ENCODE measurements at regions not wholly inside any gene's neighbourhood (a gene's known extent, or its start where the extent isn't known, plus 50 kb on each side); places are given as distances from the start of the nearest gene placed in this dataset.

DNA sequence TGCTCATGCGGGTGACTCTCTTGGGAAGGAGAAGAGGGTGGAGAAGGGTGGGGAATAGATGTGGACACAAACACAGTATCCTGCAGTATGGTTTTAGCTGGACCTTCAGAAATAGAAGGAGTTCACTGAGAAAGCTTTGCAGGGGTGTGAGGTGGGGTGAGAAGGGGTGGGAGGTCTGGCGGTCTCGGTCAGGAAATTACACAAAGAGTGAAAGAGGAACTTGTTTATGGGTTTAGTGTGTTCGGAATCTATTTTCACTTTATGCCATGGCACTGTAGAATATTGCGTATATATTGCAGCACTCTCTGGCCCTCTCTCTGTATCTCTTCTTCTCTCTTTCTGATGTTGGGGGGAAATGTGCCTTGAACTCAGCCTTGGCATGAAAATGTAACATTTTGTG, 148.2 kb upstream of the GOT2 start:
- no peak overlapping the region for H2AFZ ChIP-seq (ENCODE audit: control insufficient read depth, low read depth, low read length)
- H3K9me3 ChIP-seq (replicated peaks; ENCODE audit: control insufficient read depth, insufficient read depth, low read length), result no peaks in the 10 kb centered on the region
- H3K4me1 ChIP-seq (ENCODE audit: control insufficient read depth, insufficient read depth, low read length), result peaks cover 5% of the 10 kb centered on the region; the same call in 1 of the 2 replicates
- SMC1A ChIA-PET (ENCODE audit: uncharacterized antibody, unreplicated experiment), result interaction anchor here (0.8 to 7.9 kb wide), 11 partner anchors 10 to 174 kb away, joined by 3 to 124 read pairs (median 3); no protein-coding TSS in a partner anchor
- WGBS (ENCODE audit: insufficient coverage, insufficient replicate concordance, low lambda C conversion rate, missing lambda C conversion rate), result 7% methylated on average over 5 of the region's 5 CpGs
- intact Hi-C loops (cut with micrococcal nuclease; ENCODE audit: unreplicated experiment), result loop anchor here (1.0 kb wide), 1 partner anchor 28 kb away; no protein-coding TSS in a partner anchor
- no TSS peak for BruUV-seq (replicated peaks)
- CTCF ChIA-PET, result interaction anchor here (1.2 to 5.6 kb wide), 4 partner anchors 24 to 58 kb away, joined by 3 to 44 read pairs (median 3); no protein-coding TSS in a partner anchor
- H3K79me2 ChIP-seq (ENCODE audit: control insufficient read depth, insufficient read depth, low read length), result no peaks in the 10 kb centered on the region
- POLR2A ChIA-PET, result interaction anchor here (1.1 to 2.6 kb wide), 4 partner anchors 22 to 28 kb away, joined by 3 to 15 read pairs (median 7); no protein-coding TSS in a partner anchor
- peak; percentile 96 for ATAC-seq
- H4K20me1 ChIP-seq (ENCODE audit: control insufficient read depth, insufficient read depth), result no peaks in the 10 kb centered on the region
- H3K9ac ChIP-seq (ENCODE audit: control insufficient read depth, insufficient read depth, low read length), result no peak overlapping the region
- peak; percentile 31 for DNase-seq (ENCODE audit: low read depth, low spot score)
- no peak overlapping the region for H3K4me3 ChIP-seq
- FAIRE-seq, result peak; percentile 54
- in situ Hi-C loops (cut with MboI), result no loop called here
- H3K27me3 ChIP-seq (replicated peaks in 1 of 2; ENCODE audit: control insufficient read depth in 2 of 2, insufficient read depth in 2 of 2, low read length in 1 of 2), result no peaks in the 10 kb centered on the region
- H3K4me2 ChIP-seq (ENCODE audit: control insufficient read depth, insufficient read depth), result no peak overlapping the region
- no peak overlapping the region for H3K27ac ChIP-seq (ENCODE audit: control insufficient read depth, insufficient read depth)
- no peaks in the 10 kb centered on the region for H3K36me3 ChIP-seq (ENCODE audit: control insufficient read depth in 2 of 2, insufficient read depth in 2 of 2, low read length in 1 of 2)
- RAD21 ChIA-PET (ENCODE audit: unreplicated experiment), result interaction anchor here (0.7 to 4.7 kb wide), 6 partner anchors 12 to 56 kb away, joined by 3 to 76 read pairs (median 8); no protein-coding TSS in a partner anchor
- TF ChIP-seq SP1 (IDR thresholded peaks at IDR 0.05; ENCODE audit: low read depth, low read length), result no peak
- TF ChIP-seq NR2F1 (conservative IDR thresholded peaks at IDR 0.05), result peak; percentile 51
- TF ChIP-seq CREM (IDR thresholded peaks at IDR 0.05; ENCODE audit: low read depth), result peak; percentile 19; the same call in 1 of the 2 replicates
- TF ChIP-seq EZH2 (IDR thresholded peaks at IDR 0.05; ENCODE audit: borderline replicate concordance, control insufficient read depth, low read depth, low read length), result no peak
- peak in 1 of 2 experiments; percentile 56; a peak in 2 of 4 replicates for TF ChIP-seq ETV6 (conservative IDR thresholded peaks at IDR 0.05 in 1 of 2, IDR thresholded peaks at IDR 0.05 in 1 of 2; ENCODE audit: borderline replicate concordance in 1 of 2, low read depth in 1 of 2)
- TF ChIP-seq SIN3A (IDR thresholded peaks at IDR 0.05; ENCODE audit: low read depth, low read length), result no peak
- TF ChIP-seq, protein P1, sequence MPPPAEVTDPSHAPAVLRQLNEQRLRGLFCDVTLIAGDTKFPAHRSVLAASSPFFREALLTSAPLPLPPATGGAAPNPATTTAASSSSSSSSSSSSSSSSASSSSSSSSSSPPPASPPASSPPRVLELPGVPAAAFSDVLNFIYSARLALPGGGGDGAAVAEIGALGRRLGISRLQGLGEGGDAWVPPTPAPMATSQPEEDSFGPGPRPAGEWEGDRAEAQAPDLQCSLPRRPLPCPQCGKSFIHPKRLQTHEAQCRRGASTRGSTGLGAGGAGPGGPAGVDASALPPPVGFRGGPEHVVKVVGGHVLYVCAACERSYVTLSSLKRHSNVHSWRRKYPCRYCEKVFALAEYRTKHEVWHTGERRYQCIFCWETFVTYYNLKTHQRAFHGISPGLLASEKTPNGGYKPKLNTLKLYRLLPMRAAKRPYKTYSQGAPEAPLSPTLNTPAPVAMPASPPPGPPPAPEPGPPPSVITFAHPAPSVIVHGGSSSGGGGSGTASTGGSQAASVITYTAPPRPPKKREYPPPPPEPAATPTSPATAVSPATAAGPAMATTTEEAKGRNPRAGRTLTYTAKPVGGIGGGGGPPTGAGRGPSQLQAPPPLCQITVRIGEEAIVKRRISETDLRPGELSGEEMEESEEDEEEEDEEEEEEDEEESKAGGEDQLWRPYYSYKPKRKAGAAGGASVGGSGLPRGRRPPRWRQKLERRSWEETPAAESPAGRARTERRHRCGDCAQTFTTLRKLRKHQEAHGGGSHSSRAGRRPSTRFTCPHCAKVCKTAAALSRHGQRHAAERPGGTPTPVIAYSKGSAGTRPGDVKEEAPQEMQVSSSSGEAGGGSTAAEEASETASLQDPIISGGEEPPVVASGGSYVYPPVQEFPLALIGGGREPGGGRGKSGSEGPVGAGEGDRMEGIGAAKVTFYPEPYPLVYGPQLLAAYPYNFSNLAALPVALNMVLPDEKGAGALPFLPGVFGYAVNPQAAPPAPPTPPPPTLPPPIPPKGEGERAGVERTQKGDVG (CRISPR knock-in tag; IDR thresholded peaks at IDR 0.05), result no peak
- TF ChIP-seq BHLHE40 (IDR thresholded peaks at IDR 0.05; ENCODE audit: borderline replicate concordance in 1 of 2, low read depth in 2 of 2, low read length in 1 of 2), result peak in 1 of 2 experiments; percentile 26; a peak in 1 of 4 replicates
- TF ChIP-seq BCL11A (IDR thresholded peaks at IDR 0.05; ENCODE audit: low read depth, low read length), result peak; percentile 35; the same call in 1 of the 2 replicates
- TF ChIP-seq NFIC (IDR thresholded peaks at IDR 0.05; ENCODE audit: low read depth, low read length), result peak; percentile 57; the same call in 1 of the 2 replicates
- TF ChIP-seq, protein P2, sequence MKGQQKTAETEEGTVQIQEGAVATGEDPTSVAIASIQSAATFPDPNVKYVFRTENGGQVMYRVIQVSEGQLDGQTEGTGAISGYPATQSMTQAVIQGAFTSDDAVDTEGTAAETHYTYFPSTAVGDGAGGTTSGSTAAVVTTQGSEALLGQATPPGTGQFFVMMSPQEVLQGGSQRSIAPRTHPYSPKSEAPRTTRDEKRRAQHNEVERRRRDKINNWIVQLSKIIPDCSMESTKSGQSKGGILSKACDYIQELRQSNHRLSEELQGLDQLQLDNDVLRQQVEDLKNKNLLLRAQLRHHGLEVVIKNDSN (IDR thresholded peaks at IDR 0.05; ENCODE audit: borderline replicate concordance, extremely low read length, insufficient read depth, low read depth, low read length), result no peak
- TF ChIP-seq BMI1 (IDR thresholded peaks at IDR 0.05; ENCODE audit: borderline replicate concordance), result peak; percentile 65; the same call in 1 of the 2 replicates
- TF ChIP-seq IKZF2 (IDR thresholded peaks at IDR 0.05), result peak; percentile 57 to 71; a peak in 3 of 4 replicates
- TF ChIP-seq HDGF (IDR thresholded peaks at IDR 0.05), result peak; percentile 81; the same call in 1 of the 2 replicates
- TF ChIP-seq MTA2 (IDR thresholded peaks at IDR 0.05; ENCODE audit: low read depth), result peak; percentile 82
- TF ChIP-seq EGR1 (IDR thresholded peaks at IDR 0.05; ENCODE audit: borderline replicate concordance in 1 of 2, low read depth in 2 of 2, low read length in 2 of 2), result 0 out of 3 replicates have a peak, but pooled peaks of 1 of the 2 experiments have one; percentile 29
- TF ChIP-seq ATF7 (IDR thresholded peaks at IDR 0.05; ENCODE audit: low read depth), result peak; percentile 79
- TF ChIP-seq, protein P3, sequence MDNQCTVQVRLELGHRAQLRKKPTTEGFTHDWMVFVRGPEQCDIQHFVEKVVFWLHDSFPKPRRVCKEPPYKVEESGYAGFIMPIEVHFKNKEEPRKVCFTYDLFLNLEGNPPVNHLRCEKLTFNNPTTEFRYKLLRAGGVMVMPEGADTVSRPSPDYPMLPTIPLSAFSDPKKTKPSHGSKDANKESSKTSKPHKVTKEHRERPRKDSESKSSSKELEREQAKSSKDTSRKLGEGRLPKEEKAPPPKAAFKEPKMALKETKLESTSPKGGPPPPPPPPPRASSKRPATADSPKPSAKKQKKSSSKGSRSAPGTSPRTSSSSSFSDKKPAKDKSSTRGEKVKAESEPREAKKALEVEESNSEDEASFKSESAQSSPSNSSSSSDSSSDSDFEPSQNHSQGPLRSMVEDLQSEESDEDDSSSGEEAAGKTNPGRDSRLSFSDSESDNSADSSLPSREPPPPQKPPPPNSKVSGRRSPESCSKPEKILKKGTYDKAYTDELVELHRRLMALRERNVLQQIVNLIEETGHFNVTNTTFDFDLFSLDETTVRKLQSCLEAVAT (IDR thresholded peaks at IDR 0.05), result peak; percentile 72; the same call in 1 of the 2 replicates
- peak; percentile 56 for TF ChIP-seq IKZF1 (conservative IDR thresholded peaks at IDR 0.05)
